ENCODE measurements at regions not wholly inside any gene's neighbourhood (a gene's known extent, or its start where the extent isn't known, plus 50 kb on each side); places are given as distances from the start of the nearest gene placed in this dataset.

- Histone ChIP-seq H3K4me3 (replicated peaks in 1 of 3) (no peak overlapping the region), H3K36me3 (no peaks in the 10 kb centered on the region), H3K27me3 (no peaks in the 10 kb centered on the region), H3K9me3 (no peaks in the 10 kb centered on the region), H3K27ac (no peak overlapping the region), H3K4me1 (no peaks in the 10 kb centered on the region)
- 77 to 85% methylated on average over 5 of the region's 5 CpGs for WGBS, 2 donors
- no peak for DNase-seq
- TF ChIP-seq POLR2A (IDR thresholded peaks at IDR 0.05) (no peak), CTCF (IDR thresholded peaks at IDR 0.05) (no peak)
- intact Hi-C loops (cut with DNase I): no loop called here
Measured at GRCh38 chr3:3641877-3642455, 157.3 kb upstream of the LRRN1 start.

DNA sequence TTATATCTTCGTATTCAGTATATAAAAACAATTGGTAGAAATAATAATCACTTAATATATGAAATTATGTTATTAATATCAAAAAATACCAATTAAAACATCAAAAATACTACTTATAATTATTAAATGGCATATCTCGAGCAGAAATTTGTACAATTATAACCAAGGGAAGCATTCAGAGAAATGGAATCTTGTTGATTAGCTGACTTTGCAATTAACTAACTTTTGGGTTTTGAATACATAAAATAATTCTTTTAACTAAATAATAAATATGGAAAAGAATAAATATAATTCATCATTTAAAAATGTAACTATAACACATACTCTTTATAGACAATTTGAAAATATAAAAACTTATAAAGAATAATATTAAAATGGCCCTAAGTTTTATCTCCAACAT, 160.2 kb upstream of the LRRN1 start:
- no peak overlapping the region for H3K4me3 ChIP-seq (replicated peaks in 1 of 3)
- DNase-seq: no peak
- no peaks in the 10 kb centered on the region for H3K27me3 ChIP-seq
- intact Hi-C loops (cut with DNase I): no loop called here
- no peaks in the 10 kb centered on the region for H3K9me3 ChIP-seq
- TF ChIP-seq POLR2A (IDR thresholded peaks at IDR 0.05) (no peak), CTCF (IDR thresholded peaks at IDR 0.05) (no peak)
- H3K36me3 ChIP-seq: no peaks in the 10 kb centered on the region
- no peaks in the 10 kb centered on the region for H3K4me1 ChIP-seq
- WGBS, 2 donors: 91 to 96% methylated on average over 2 of the region's 2 CpGs
- H3K27ac ChIP-seq: no peak overlapping the region

DNA sequence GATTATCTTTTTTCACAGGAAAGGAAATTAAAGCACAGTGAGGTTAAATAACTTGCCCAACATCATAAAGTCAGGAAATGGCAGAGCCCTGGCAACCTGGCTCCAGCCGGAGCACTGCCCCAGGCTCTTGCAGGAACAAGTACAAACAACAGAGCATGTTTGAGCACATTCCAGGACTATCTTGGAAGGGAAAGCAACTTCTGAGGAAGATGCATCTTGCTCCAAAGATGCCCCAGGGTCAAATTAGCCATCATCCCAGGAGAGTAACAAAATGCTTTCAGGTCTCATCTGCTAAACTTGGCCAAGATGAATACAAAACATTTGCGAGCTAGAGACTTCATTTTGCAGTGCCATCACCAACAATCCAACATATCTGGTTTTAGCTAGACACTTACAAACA, 162.4 kb upstream of the LRRN1 start:
- H3K36me3 ChIP-seq: no peaks in the 10 kb centered on the region
- H3K9me3 ChIP-seq: no peaks in the 10 kb centered on the region
- H3K27me3 ChIP-seq: no peaks in the 10 kb centered on the region
- H3K4me3 ChIP-seq (replicated peaks in 1 of 3): no peak overlapping the region
- intact Hi-C loops (cut with DNase I): no loop called here
- WGBS, 2 donors: 64 to 71% methylated on average over 2 of the region's 2 CpGs
- TF ChIP-seq CTCF (IDR thresholded peaks at IDR 0.05) (no peak), POLR2A (IDR thresholded peaks at IDR 0.05) (no peak)
- no peaks in the 10 kb centered on the region for H3K4me1 ChIP-seq
- H3K27ac ChIP-seq: no peak overlapping the region
- no peak for DNase-seq

GRCh38 chr3:3635109-3635508, 164.1 kb upstream of the LRRN1 start:
- 0 to 84% methylated on average over 1 of the region's 1 CpG for WGBS, 2 donors
- Histone ChIP-seq H3K4me3 (replicated peaks in 1 of 3) (no peak overlapping the region), H3K9me3 (no peaks in the 10 kb centered on the region), H3K27me3 (no peaks in the 10 kb centered on the region), H3K27ac (no peak overlapping the region), H3K4me1 (no peaks in the 10 kb centered on the region), H3K36me3 (no peaks in the 10 kb centered on the region)
- DNase-seq: no peak
- TF ChIP-seq CTCF (IDR thresholded peaks at IDR 0.05) (no peak), POLR2A (IDR thresholded peaks at IDR 0.05) (no peak)
- intact Hi-C loops (cut with DNase I): no loop called here

- no peak overlapping the region for H3K27ac ChIP-seq
- H3K4me3 ChIP-seq (replicated peaks in 1 of 3): no peak overlapping the region
- no peaks in the 10 kb centered on the region for H3K27me3 ChIP-seq
- intact Hi-C loops (cut with DNase I): no loop called here
- TF ChIP-seq POLR2A (IDR thresholded peaks at IDR 0.05) (no peak), CTCF (IDR thresholded peaks at IDR 0.05) (no peak)
- WGBS, 2 donors: 90 to 91% methylated on average over 6 of the region's 6 CpGs
- no peak for DNase-seq
- no peaks in the 10 kb centered on the region for H3K4me1 ChIP-seq
- no peaks in the 10 kb centered on the region for H3K9me3 ChIP-seq
- no peaks in the 10 kb centered on the region for H3K36me3 ChIP-seq
Measured at GRCh38 chr3:3634326-3634725, 164.9 kb upstream of the LRRN1 start.
